Type B pancreatic cell (in vitro differentiated cells): ENCODE measurements at regions not wholly inside any gene's neighbourhood (a gene's known extent, or its start where the extent isn't known, plus 50 kb on each side); places are given as distances from the start of the nearest gene placed in this dataset.
A peak's percentile ranks its signal among the peaks of the same experiment; 100 is the strongest.

Experiments used
- DNase-seq: peaks from one replicate; pipeline ENCODE4 v3.0.0; 2021; ENCODE audit warnings: mixed read lengths; ENCODE audit not compliant: unreplicated experiment; ENCODE audit errors: extremely low spot score
- H3K27ac Mint-ChIP-seq: 2 replicates; pipeline ENCODE4 v1.8.0; 2021; ENCODE audit warnings: mild to moderate bottlenecking, mixed read lengths
- H3K27me3 Mint-ChIP-seq: 2 replicates; pipeline ENCODE4 v1.8.0; 2021; ENCODE audit warnings: mixed read lengths
- H3K36me3 Mint-ChIP-seq: 2 replicates; pipeline ENCODE4 v1.8.0; 2021; ENCODE audit warnings: mixed read lengths
- H3K4me1 Mint-ChIP-seq: one replicate; pipeline ENCODE4 v1.8.0; 2021; ENCODE audit warnings: mixed read lengths; ENCODE audit not compliant: unreplicated experiment
- H3K4me3 Mint-ChIP-seq: 2 replicates; pipeline ENCODE4 v1.8.0; 2021; ENCODE audit warnings: mild to moderate bottlenecking, mixed read lengths
- H3K9me3 Mint-ChIP-seq: 2 replicates; pipeline ENCODE4 v1.8.0; 2021; ENCODE audit warnings: mixed read lengths
- TF ChIP-seq, protein P1 (sequence below): fragments of 200-600 bp; sonication (generic); conservative IDR thresholded peaks from 2 replicates; pipeline ENCODE4 v1.5.0; 2021; ENCODE audit warnings: antibody characterized with exemption, mild to moderate bottlenecking

DNA sequence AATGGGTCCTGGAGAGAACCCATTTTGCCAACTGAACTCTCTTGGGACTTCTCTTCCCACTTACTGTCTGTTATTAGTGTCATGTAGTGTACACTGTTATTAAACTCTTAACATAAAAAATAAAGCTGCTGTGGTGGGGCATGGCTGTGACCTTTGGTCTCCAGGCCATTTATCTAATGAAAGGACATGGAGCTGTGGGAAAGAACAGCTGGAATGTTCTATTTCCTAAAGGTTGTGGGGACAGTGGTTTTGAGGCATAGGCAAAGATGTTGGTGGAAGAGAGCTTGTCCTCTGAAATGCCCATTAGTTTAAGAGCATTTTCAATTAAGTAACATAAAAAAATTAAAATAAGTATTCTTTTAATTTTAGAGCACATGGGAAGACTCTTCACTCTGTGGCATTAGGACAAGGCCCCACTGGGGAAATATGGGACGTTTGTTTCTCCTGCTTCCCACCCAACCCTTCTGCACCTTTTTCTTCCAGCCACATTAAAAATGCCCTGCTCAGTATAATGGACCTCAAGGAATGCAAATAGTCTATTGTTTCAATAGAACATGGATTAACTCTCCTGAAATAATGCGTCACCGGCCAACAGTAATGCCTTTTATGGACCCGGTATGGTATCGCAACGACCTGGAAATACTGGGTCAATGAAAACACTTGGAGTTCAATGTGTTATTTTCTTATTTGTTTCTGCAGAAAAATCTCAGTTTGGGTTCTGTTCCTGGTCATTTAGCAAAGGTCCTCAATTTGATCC is 149.6 kb downstream of the BUB3 start:
- Mint-ChIP-seq H3K27me3 (peaks cover 26% of the 10 kb centered on the region), H3K9me3 (no peaks in the 10 kb centered on the region), H3K27ac (no peak overlapping the region), H3K36me3 (no peaks in the 10 kb centered on the region), H3K4me3 (no peak overlapping the region), H3K4me1 (no peaks in the 10 kb centered on the region)
- TF ChIP-seq, protein P1, sequence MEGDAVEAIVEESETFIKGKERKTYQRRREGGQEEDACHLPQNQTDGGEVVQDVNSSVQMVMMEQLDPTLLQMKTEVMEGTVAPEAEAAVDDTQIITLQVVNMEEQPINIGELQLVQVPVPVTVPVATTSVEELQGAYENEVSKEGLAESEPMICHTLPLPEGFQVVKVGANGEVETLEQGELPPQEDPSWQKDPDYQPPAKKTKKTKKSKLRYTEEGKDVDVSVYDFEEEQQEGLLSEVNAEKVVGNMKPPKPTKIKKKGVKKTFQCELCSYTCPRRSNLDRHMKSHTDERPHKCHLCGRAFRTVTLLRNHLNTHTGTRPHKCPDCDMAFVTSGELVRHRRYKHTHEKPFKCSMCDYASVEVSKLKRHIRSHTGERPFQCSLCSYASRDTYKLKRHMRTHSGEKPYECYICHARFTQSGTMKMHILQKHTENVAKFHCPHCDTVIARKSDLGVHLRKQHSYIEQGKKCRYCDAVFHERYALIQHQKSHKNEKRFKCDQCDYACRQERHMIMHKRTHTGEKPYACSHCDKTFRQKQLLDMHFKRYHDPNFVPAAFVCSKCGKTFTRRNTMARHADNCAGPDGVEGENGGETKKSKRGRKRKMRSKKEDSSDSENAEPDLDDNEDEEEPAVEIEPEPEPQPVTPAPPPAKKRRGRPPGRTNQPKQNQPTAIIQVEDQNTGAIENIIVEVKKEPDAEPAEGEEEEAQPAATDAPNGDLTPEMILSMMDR, result no peak
- DNase-seq, result no peak

DNA sequence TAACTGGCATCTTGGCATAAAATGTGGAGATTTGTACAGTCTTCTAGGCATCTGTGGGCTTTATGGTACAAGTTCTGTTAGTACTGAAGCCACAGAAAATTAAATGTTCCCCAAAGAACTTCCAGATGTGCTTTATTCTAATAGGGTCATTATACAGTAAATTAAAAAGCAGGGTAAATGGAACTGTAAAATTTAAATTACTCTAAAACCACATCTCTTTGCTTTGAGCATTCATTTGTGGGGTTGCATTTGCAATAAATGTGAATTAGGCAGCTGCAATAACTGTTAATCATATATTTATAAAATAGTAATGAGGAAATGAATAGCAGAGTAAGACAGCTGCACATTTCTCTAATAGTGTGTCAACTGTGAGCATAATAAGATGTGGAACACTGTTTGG is 151.5 kb downstream of the BUB3 start:
- no peaks in the 10 kb centered on the region for H3K9me3 Mint-ChIP-seq
- TF ChIP-seq, protein P1, result no peak
- no peaks in the 10 kb centered on the region for H3K36me3 Mint-ChIP-seq
- no peak overlapping the region for H3K4me3 Mint-ChIP-seq
- no peak for DNase-seq
- no peaks in the 10 kb centered on the region for H3K4me1 Mint-ChIP-seq
- H3K27ac Mint-ChIP-seq, result no peak overlapping the region
- H3K27me3 Mint-ChIP-seq, result peaks cover 23% of the 10 kb centered on the region

DNA sequence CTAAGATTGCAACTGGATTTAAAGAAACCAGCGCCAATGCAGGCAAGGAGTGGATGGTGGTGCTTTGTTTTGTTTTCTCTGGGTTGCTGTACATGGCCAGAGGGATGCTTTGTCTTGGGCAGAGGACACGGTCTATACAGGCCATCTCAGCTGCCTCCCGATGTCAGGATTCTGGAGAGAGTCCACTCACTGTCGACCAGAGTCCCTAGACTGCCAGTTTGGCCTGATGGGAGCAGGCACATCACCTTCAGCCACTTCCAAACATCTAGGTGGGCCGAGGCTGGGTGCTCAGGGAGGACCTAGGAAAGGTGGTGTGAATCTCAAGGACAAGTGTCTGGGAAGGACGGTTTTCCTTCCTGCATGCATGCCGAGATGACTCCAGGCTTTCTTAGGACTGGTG is 152.1 kb downstream of the BUB3 start:
- Mint-ChIP-seq H3K27ac (no peak overlapping the region), H3K4me1 (no peaks in the 10 kb centered on the region), H3K4me3 (no peak overlapping the region), H3K9me3 (no peaks in the 10 kb centered on the region), H3K27me3 (peaks cover 23% of the 10 kb centered on the region), H3K36me3 (no peaks in the 10 kb centered on the region)
- DNase-seq, result no peak
- TF ChIP-seq, protein P1, result no peak

DNA sequence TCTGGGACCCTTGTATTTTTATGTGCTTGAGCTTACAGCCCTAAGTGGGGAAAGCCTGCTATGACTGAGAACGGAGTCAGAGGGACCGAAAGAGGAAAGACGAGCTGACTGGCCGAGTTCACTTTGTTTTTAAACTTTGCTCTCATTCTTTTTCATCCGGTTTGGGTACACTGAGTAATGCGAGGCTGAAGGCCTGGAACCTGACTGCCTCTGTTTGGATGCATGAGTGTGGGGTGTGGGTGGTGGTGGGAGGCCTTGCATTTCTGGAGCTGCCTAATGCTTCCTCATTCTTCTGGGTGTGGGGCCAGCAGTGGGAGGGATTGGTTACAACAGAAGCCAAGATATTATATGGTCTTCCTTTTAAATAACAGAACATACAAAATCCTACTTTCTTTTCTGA is 155.5 kb downstream of the BUB3 start:
- Mint-ChIP-seq H3K36me3 (no peaks in the 10 kb centered on the region), H3K27me3 (peaks cover 21% of the 10 kb centered on the region), H3K27ac (peak overlapping the region; percentile 36), H3K4me1 (no peaks in the 10 kb centered on the region), H3K4me3 (no peak overlapping the region), H3K9me3 (no peaks in the 10 kb centered on the region)
- TF ChIP-seq, protein P1, result no peak
- DNase-seq, result no peak

DNA sequence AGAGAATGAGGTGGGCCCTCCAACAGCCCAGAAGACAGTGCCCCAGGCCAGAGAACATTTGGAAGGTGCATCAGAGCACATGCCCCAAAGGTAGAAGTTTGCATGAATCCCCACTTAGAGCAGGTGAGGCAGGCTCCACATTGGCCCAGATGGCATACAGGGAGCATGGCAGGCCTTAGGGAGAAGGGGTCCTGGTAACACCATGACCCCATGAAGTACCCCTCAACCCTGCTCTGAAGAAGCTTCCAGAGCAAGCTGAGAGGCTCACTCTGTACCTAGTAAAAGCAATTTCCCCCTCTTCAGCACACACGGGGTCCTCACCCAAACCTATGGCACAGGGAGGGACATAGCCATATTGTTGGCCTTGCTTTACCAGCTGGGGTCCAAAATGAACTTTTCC is 162.6 kb downstream of the BUB3 start:
- Mint-ChIP-seq H3K4me1 (no peaks in the 10 kb centered on the region), H3K9me3 (no peaks in the 10 kb centered on the region), H3K27me3 (peaks cover 13% of the 10 kb centered on the region), H3K27ac (no peak overlapping the region), H3K4me3 (no peak overlapping the region), H3K36me3 (no peaks in the 10 kb centered on the region)
- TF ChIP-seq, protein P1, result no peak
- DNase-seq, result no peak
